Adrenal gland (tissue), 5 donors: ENCODE measurements at regions not wholly inside any gene's neighbourhood (a gene's known extent, or its start where the extent isn't known, plus 50 kb on each side); places are given as distances from the start of the nearest gene placed in this dataset.

ENCODE experiments used
- POLR2A ChIP-seq, 2 donors: fragments of 450-650 bp; IDR thresholded peaks; one replicate each; pipeline ENCODE4 v1.6.1; 2017; ENCODE audit warnings: antibody characterized with exemption in 2 of 2, mild to moderate bottlenecking in 2 of 2, moderate library complexity in 1 of 2
- TF ChIP-seq, protein P1 (sequence below), 6 experiments: fragments of 450-650 bp in 4 of 6; fragments of 200-600 bp in 2 of 6; sonication (generic) in 1 of 6; IDR thresholded peaks; 1 replicate in 5 of 6; 2 replicates in 1 of 6; pipeline versions ENCODE4 v1.5.1 to v1.8.0; 2016 to 2021; ENCODE audit warnings: antibody characterized with exemption in 6 of 6, mild to moderate bottlenecking in 2 of 6, moderate library complexity in 1 of 6
- donor health status: DM: no; HTN: no; CAD: no.

DNA sequence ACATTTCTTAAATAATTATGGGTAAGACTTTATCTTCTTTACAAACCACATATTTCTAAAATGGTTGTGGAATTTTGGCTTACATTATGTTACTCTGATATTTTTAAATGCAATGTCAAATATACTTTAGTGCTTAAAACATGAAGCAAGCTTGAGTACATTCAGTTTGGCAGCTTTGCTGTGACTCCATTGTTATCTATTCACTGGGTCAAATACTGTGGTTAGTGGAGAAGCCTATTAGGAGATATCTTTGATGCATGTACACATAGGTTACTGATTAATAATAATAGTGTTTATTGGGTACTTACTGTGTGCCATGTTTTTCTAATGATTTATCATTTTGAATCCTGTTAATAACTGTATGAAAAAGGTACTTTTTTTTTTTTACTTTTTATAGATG lies 520.4 kb upstream of the B3GALT2 start:
- no peak for TF ChIP-seq POLR2A (IDR thresholded peaks at IDR 0.05)
- TF ChIP-seq, protein P1, sequence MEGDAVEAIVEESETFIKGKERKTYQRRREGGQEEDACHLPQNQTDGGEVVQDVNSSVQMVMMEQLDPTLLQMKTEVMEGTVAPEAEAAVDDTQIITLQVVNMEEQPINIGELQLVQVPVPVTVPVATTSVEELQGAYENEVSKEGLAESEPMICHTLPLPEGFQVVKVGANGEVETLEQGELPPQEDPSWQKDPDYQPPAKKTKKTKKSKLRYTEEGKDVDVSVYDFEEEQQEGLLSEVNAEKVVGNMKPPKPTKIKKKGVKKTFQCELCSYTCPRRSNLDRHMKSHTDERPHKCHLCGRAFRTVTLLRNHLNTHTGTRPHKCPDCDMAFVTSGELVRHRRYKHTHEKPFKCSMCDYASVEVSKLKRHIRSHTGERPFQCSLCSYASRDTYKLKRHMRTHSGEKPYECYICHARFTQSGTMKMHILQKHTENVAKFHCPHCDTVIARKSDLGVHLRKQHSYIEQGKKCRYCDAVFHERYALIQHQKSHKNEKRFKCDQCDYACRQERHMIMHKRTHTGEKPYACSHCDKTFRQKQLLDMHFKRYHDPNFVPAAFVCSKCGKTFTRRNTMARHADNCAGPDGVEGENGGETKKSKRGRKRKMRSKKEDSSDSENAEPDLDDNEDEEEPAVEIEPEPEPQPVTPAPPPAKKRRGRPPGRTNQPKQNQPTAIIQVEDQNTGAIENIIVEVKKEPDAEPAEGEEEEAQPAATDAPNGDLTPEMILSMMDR (IDR thresholded peaks at IDR 0.05), result no peak
